ENCODE measurements at regions not wholly inside any gene's neighbourhood (a gene's known extent, or its start where the extent isn't known, plus 50 kb on each side); places are given as distances from the start of the nearest gene placed in this dataset.

DNA sequence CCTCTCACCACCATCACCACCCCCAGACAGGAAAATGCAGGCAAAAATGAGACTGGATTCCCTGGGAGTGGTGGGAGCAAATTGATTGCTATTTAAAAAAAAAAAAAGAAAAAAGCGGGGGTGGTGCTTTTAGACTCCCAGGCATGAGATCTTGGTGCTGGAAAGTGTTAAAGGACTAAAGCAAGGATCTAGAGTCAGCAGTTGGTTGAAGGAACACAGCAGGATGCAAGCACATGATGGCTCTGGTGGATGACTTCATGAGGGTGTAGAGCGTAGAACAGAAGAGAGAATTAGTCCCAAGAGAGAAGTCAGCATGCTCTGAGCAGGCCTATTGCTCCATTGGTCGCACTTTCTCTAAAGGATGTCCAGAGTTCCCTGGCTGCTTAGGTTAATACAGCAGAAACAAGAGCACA lies 183.8 kb upstream of the HMGA2 start:
- H3K4me3 Mint-ChIP-seq, result no peak overlapping the region
- H3K9me3 Mint-ChIP-seq, result no peaks in the 10 kb centered on the region
- no peaks in the 10 kb centered on the region for H3K36me3 Mint-ChIP-seq (ENCODE audit: low read depth)
- no peak for DNase-seq
- H3K4me1 Mint-ChIP-seq (ENCODE audit: low read depth), result no peaks in the 10 kb centered on the region
- no peak overlapping the region for H3K27ac Mint-ChIP-seq
- peaks cover 14% of the 10 kb centered on the region for H3K27me3 Mint-ChIP-seq

DNA sequence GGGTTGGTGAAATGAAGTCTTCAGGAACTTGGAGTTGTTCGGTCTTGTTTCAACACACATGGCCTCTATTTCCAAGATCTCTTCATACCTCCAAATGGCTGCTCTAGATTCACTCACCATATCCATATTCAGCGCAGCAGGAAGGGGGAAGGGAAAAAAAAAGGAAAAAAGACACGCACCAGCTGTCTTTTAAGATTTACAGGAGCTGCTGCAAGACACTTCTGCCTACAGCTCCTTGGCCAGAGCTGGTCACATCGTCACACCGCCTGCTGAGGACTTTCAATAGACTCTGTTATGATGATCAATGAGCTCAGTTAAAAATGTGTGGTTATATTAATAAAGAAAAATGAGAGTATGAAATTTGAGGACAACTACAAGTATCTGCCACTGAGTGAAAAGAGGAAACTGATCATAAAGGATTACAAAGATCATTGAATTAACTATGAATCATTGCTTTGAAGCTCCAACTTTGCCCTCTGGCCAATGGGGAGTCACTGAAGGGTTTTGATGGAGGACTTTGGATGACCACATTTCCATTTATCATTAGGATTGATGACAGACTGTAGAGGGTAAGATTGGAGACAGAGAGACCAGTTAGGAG lies 182.1 kb upstream of the HMGA2 start:
- no peaks in the 10 kb centered on the region for H3K36me3 Mint-ChIP-seq (ENCODE audit: low read depth)
- no peaks in the 10 kb centered on the region for H3K4me1 Mint-ChIP-seq (ENCODE audit: low read depth)
- no peak overlapping the region for H3K4me3 Mint-ChIP-seq
- no peak overlapping the region for H3K27ac Mint-ChIP-seq
- H3K9me3 Mint-ChIP-seq, result no peaks in the 10 kb centered on the region
- DNase-seq, result no peak
- peaks cover 20% of the 10 kb centered on the region for H3K27me3 Mint-ChIP-seq

DNA sequence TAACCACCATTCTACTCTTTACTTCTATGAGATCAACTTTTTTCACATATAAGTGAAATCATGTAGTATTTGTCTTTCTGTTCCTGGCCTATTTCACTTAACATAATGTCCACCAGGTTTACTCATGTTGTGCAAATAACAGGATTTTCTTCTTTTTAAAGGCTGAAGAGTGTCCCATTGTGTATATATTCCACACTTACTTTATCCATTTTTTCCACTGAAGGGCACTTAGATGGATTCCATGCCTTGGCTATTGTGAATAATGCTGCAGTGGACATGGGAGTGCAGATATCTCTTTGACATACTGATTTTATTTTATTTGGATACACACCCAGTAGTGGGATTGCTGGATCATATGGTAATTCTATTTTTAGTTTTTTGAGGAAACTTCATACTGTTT lies 181.1 kb upstream of the HMGA2 start:
- Mint-ChIP-seq H3K9me3 (no peaks in the 10 kb centered on the region), H3K4me1 (ENCODE audit: low read depth) (no peaks in the 10 kb centered on the region), H3K27me3 (peaks cover 23% of the 10 kb centered on the region), H3K4me3 (no peak overlapping the region), H3K27ac (no peak overlapping the region), H3K36me3 (ENCODE audit: low read depth) (no peaks in the 10 kb centered on the region)
- DNase-seq, result no peak

DNA sequence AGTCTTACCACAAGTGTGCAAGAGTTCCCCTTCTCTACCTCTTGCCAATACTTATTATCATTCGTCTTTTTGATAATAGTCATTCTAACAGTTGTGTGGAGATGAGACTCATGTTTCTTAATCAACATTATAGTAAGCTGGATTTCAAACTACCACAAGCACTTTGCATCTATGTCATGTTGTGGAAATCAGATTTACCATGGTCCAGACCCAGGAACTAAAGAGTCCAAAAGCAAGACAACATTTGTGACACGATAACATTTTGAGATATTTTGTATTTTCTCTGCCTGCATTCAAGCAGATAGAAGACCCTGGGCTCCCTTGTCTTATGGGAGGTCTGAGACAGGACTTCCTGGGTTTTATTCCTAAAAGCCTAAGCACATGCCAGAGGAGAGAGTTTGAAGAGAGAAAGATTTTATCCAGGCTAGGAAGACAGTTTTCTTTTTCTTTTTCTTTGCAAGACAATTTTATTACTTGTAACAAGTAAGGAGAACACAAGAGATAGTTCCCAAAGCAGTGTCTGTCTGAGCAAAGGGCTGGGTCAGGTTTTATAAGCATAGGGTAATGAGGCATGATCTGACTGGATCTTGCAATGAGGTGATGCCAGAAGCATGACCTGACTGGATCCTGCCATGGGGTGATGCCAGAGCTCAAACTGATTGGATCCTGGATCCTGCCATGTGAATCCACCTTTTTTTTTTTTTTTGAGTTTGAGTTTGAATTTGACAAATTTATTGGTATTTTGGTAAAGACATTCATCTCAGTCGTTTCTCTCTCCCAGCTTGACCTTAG lies 180.5 kb upstream of the HMGA2 start:
- Mint-ChIP-seq H3K4me1 (ENCODE audit: low read depth) (no peaks in the 10 kb centered on the region), H3K27me3 (peaks cover 23% of the 10 kb centered on the region), H3K4me3 (no peak overlapping the region), H3K9me3 (no peaks in the 10 kb centered on the region), H3K27ac (no peak overlapping the region), H3K36me3 (ENCODE audit: low read depth) (no peaks in the 10 kb centered on the region)
- no peak for DNase-seq

DNA sequence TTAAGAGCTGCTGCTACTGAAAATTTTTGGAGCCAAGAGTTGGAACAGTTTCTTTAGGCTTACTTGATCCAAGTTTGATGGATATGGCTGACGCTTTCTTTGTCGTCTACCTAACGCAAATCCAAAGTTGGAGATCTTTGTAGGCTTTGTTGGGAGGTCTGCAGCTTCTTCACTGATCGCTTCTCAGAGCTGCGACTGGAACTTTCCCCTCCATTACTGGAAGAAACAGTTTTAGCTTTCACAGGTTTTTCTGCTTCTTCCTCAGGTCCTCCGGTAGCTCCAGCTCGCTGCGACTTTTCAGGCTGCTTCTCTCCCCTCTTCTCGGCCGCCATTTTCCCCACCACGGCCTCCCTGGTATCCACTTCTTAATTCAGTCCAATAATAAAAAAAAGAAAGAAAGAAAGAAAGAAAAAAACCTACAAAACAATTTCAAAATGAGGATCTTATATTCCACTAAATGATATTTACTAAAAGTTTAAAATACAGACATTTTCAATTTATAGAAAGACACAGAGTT lies 178.1 kb upstream of the HMGA2 start:
- Mint-ChIP-seq H3K4me1 (ENCODE audit: low read depth) (peaks cover 3% of the 10 kb centered on the region), H3K27ac (no peak overlapping the region), H3K36me3 (ENCODE audit: low read depth) (no peaks in the 10 kb centered on the region), H3K4me3 (no peak overlapping the region), H3K27me3 (peaks cover 37% of the 10 kb centered on the region), H3K9me3 (peaks cover 2% of the 10 kb centered on the region)
- DNase-seq, result no peak

DNA sequence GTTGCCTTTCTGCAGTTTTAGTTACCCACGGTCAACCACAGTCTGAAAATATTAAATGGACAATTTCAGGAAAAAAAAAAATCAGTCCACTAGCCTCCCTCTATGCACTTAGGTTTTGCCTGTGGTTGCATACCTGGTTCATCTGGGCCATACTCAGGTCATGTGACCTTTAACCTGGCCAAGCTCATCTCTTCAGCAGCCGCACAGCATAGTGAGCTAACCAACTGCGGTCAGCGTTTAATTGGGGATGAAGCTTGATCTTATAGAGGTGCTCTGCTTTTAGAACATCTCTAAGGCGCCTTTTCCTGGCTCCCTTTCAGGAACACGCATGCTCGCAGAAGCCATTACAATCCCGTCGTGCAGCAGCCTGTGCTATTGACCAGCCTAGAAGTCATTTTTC lies 177.2 kb upstream of the HMGA2 start:
- peaks cover 3% of the 10 kb centered on the region for H3K9me3 Mint-ChIP-seq
- peaks cover 4% of the 10 kb centered on the region for H3K4me1 Mint-ChIP-seq (ENCODE audit: low read depth)
- H3K36me3 Mint-ChIP-seq (ENCODE audit: low read depth), result no peaks in the 10 kb centered on the region
- H3K4me3 Mint-ChIP-seq, result no peak overlapping the region
- no peak for DNase-seq
- peaks cover 36% of the 10 kb centered on the region for H3K27me3 Mint-ChIP-seq
- no peak overlapping the region for H3K27ac Mint-ChIP-seq

DNA sequence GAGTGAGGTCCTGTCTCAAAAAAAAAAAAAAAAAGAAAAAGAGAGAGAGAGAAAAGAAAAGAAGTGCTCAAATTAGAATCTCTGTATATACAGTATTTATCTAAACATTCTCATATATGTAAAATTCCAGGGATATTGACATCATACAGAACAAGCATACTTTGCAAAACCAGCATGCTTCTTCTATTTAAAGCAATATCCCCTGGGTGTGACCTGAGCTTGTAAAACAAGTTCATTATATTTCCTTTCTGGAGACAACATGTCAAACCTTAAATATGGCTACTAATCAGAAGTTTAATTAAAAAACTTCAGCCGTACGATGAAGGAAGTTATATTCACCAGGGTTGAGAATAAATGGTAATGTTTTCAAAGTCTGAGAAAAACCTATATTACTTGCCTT lies 175.8 kb upstream of the HMGA2 start:
- no peak for DNase-seq
- H3K27ac Mint-ChIP-seq, result no peak overlapping the region
- peaks cover 4% of the 10 kb centered on the region for H3K4me1 Mint-ChIP-seq (ENCODE audit: low read depth)
- no peak overlapping the region for H3K4me3 Mint-ChIP-seq
- H3K36me3 Mint-ChIP-seq (ENCODE audit: low read depth), result no peaks in the 10 kb centered on the region
- peaks cover 3% of the 10 kb centered on the region for H3K9me3 Mint-ChIP-seq
- peaks cover 48% of the 10 kb centered on the region for H3K27me3 Mint-ChIP-seq

DNA sequence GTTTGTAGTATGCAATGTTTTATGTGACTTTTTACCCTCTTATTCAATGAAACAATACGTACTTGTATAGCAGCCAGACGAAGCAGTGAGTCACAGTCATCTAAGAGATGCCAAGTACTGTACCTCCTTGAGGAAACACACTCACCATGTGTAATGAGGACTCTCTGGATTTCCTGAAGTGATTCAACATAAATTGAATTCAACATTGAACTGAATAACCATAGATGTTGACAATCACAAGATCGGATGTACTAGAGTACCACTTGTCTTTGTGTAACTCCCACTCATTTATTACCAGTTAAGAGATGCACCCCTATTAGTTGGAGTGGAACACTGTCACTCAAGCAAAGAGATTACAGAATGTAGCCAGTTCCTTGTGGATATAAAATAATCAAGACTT lies 175.2 kb upstream of the HMGA2 start:
- no peak for DNase-seq
- Mint-ChIP-seq H3K27me3 (peaks cover 48% of the 10 kb centered on the region), H3K4me1 (ENCODE audit: low read depth) (peaks cover 4% of the 10 kb centered on the region), H3K4me3 (no peak overlapping the region), H3K36me3 (ENCODE audit: low read depth) (no peaks in the 10 kb centered on the region), H3K9me3 (peaks cover 3% of the 10 kb centered on the region), H3K27ac (no peak overlapping the region)

DNA sequence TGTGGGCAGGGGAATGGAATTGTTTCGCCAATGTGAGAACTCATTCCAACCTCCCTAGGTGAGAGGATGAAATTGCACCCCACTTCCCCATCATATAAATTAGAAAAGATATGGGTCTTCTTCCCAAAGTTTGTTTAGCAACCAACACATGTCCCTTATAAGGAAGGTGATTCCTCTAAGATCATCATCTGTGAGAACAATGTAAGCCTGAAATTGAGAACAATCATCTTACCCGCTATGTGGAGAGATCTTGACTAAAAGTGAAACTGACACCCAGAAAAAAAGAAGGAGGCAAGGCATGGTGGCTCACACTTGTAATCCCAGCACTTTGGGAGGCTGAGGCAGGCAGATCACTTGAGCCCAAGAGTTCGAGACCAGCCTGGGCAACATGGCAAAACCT lies 173.2 kb upstream of the HMGA2 start:
- Mint-ChIP-seq H3K27me3 (peaks cover 57% of the 10 kb centered on the region), H3K9me3 (peaks cover 3% of the 10 kb centered on the region), H3K4me1 (ENCODE audit: low read depth) (peaks cover 11% of the 10 kb centered on the region), H3K4me3 (no peak overlapping the region), H3K27ac (no peak overlapping the region), H3K36me3 (ENCODE audit: low read depth) (no peaks in the 10 kb centered on the region)
- no peak for DNase-seq

DNA sequence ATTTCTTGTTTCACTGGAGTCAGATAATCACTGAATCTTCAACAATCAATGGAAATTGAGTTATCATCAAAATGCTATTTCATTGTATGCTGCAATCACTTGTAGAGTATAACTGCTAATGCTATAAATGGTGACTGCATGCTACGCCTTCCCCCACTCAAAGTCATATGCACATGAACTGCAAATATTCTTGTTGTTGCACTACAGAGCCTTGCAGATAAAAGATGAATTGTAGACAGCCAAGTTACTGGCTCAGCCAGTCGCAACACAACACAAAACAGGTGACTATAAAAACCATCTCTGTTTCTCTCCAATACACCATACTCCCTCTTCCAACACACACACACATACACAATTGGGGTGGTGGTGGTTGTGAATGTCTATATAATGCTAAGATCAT lies 171.0 kb upstream of the HMGA2 start:
- H3K9me3 Mint-ChIP-seq, result peaks cover 3% of the 10 kb centered on the region
- H3K27me3 Mint-ChIP-seq, result peaks cover 56% of the 10 kb centered on the region
- peaks cover 31% of the 10 kb centered on the region for H3K4me1 Mint-ChIP-seq (ENCODE audit: low read depth)
- no peak for DNase-seq
- no peak overlapping the region for H3K27ac Mint-ChIP-seq
- H3K36me3 Mint-ChIP-seq (ENCODE audit: low read depth), result no peaks in the 10 kb centered on the region
- H3K4me3 Mint-ChIP-seq, result no peak overlapping the region

DNA sequence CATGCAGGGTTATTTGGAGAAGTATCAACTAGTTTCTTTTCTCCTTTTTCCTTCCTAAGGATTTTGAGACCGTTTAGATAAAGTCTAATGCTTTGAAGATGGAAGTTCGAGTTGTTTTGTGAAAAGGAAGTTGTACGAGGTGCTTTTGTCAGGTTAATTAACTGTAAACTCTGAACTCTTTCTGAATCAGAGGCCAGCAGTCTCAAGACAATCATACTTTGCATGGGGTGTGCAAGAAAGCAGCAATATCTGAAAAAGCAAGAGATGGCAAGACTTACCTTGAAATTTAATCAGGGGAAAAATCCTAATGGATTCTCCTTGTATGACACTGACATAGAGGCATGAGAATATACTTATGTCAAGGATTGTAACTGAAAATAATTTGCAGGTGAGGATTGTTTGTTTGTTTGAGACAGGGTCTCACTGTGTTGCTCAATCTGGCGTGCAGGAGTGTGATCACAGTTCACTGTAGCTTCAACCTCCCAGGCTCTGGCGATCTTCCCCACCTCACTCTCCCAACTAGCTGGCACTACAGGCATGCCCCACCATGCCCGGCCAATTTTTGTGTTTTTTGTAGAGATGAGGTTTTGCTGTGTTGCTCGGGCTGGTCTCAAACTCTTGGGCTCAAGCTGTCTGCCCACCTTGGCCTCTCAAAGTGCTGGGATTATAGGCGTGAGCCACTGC lies 170.2 kb upstream of the HMGA2 start:
- H3K9me3 Mint-ChIP-seq, result peaks cover 3% of the 10 kb centered on the region
- H3K27me3 Mint-ChIP-seq, result peaks cover 59% of the 10 kb centered on the region
- no peak for DNase-seq
- no peak overlapping the region for H3K27ac Mint-ChIP-seq
- no peak overlapping the region for H3K4me3 Mint-ChIP-seq
- H3K36me3 Mint-ChIP-seq (ENCODE audit: low read depth), result no peaks in the 10 kb centered on the region
- peaks cover 31% of the 10 kb centered on the region for H3K4me1 Mint-ChIP-seq (ENCODE audit: low read depth)

DNA sequence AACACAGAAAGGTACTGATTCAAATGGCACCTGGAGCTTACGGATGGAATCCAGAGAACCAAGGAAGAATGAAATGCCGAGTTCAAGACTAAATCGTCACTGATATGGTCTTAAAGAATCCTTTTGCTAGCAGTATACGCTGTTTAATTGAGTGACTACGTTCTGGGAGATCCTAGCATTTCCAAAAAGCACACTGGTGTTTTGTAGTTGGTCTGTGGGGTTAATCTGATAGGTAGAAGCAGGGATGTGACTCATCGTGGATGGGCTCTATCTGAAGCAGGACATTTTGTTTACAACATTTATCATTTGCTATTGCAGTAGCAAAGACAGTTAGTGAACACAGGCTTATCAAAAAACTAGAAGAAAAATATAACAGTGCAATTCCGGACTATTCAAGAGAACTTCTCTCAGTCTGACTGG lies 169.2 kb upstream of the HMGA2 start:
- H3K9me3 Mint-ChIP-seq, result peaks cover 3% of the 10 kb centered on the region

DNA sequence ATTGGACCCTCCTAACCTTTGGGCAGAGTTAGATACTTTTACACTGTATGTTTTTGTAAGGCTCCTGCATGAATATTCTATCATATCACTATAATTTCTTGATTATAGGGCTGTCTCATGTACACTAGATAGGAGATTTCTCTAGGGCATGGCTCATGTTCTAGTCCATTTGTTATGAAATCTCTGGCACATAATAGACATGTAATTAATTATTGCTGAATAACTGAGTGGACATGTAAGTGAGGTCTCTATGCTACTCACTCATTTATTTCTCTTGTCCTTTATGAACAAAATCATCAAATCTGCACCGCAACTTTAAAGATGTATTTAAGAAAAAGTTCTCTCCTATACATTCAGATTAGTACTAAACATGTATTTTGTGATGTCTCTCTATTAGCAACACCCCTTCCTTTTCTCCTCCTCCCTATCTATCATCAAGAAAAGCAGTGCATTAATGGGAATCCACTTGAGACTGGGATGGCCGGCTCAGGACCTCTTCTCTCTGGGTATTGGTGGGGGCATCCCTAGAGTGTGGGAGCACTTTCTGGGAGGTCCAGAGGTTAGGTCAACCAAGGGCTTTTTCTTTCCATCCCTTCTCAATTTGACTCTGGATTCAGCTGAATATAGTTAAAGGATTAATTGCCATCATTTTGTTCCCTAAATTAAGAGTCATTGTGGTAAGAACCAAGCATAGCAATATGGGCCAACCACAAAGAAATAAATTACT lies 168.0 kb upstream of the HMGA2 start:
- DNase-seq, result no peak
- no peak overlapping the region for H3K4me3 Mint-ChIP-seq
- peaks cover 65% of the 10 kb centered on the region for H3K27me3 Mint-ChIP-seq
- H3K27ac Mint-ChIP-seq, result peak overlapping the region; percentile 88
- no peaks in the 10 kb centered on the region for H3K9me3 Mint-ChIP-seq
- H3K4me1 Mint-ChIP-seq (ENCODE audit: low read depth), result peaks cover 26% of the 10 kb centered on the region
- H3K36me3 Mint-ChIP-seq (ENCODE audit: low read depth), result no peaks in the 10 kb centered on the region

More for the DNA sequence above, 169.2 kb upstream of the HMGA2 start:
- Mint-ChIP-seq H3K27me3 (peaks cover 60% of the 10 kb centered on the region), H3K36me3 (ENCODE audit: low read depth) (no peaks in the 10 kb centered on the region), H3K4me3 (no peak overlapping the region), H3K4me1 (ENCODE audit: low read depth) (peaks cover 31% of the 10 kb centered on the region), H3K27ac (no peak overlapping the region)
- no peak for DNase-seq

DNA sequence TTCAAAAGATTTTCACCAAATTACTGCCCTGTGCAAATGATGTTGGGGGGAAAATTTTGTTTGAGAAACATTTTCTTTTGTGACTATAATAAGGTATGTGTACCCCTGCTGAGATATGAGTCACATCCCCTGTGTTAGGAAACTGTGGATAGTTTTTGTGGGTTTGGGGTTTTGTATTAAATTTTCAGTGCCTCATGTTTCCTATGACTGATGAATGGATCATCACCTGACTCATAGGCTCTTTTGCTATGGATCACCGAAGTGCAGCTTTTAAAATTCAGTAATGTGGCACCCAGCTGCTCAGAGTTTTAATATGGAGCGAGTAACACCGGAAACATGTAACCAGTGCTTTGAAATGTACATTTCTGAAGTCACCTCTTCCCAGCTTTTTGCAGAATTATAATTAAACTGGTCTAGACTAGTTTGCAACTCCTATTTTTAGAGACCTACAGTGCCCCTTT lies 167.4 kb upstream of the HMGA2 start:
- H3K27me3 Mint-ChIP-seq, result peaks cover 62% of the 10 kb centered on the region
- H3K27ac Mint-ChIP-seq, result peak overlapping the region; percentile 88
- no peak overlapping the region for H3K4me3 Mint-ChIP-seq
- no peak for DNase-seq
- H3K9me3 Mint-ChIP-seq, result no peaks in the 10 kb centered on the region
- peaks cover 26% of the 10 kb centered on the region for H3K4me1 Mint-ChIP-seq (ENCODE audit: low read depth)
- no peaks in the 10 kb centered on the region for H3K36me3 Mint-ChIP-seq (ENCODE audit: low read depth)
